Breast epithelium (tissue), 4 donors: ENCODE measurements at regions not wholly inside any gene's neighbourhood (a gene's known extent, or its start where the extent isn't known, plus 50 kb on each side); places are given as distances from the start of the nearest gene placed in this dataset.

Source experiments
- DNase-seq, 2 donors: peaks; one replicate each; pipeline ENCODE4 v3.0.0-alpha.2; 2019; ENCODE audit warnings: low spot score in 2 of 2
- H3K27ac ChIP-seq, 2 donors: fragments of 200-600 bp; sonication (generic) in 1 of 2; one replicate each; pipeline ENCODE4 v1.5.1; 2016 to 2019; ENCODE audit warnings: mild to moderate bottlenecking in 1 of 2
- H3K27me3 ChIP-seq, 2 donors: fragments of 200-600 bp; sonication (generic) in 1 of 2; one replicate each; pipeline versions ENCODE4 v1.5.1 to v1.6.0; 2017 to 2019; ENCODE audit warnings: control low read depth in 1 of 2, mild to moderate bottlenecking in 1 of 2
- H3K36me3 ChIP-seq: fragments of 200-600 bp; one replicate; pipeline ENCODE4 v1.5.1; 2019
- H3K4me1 ChIP-seq, 2 donors: fragments of 200-600 bp; sonication (generic); one replicate each; pipeline ENCODE4 v1.5.1; 2016 to 2019; ENCODE audit warnings: control low read depth in 1 of 2
- H3K4me3 ChIP-seq, 3 donors: fragments of 200-600 bp; sonication (generic); 1 replicate in 2 of 3; 2 replicates in 1 of 3; pipeline ENCODE4 v1.5.1; 2016 to 2019; ENCODE audit warnings: mild to moderate bottlenecking in 3 of 3, moderate library complexity in 2 of 3
- H3K9me3 ChIP-seq, 2 donors: fragments of 200-600 bp; sonication (generic) in 1 of 2; one replicate each; pipeline ENCODE4 v1.5.1; 2016 to 2019; ENCODE audit warnings: control low read depth in 1 of 2
- POLR2A ChIP-seq: fragments of 450-650 bp; IDR thresholded peaks from one replicate; pipeline ENCODE4 v1.6.1; 2016; ENCODE audit warnings: antibody characterized with exemption, mild to moderate bottlenecking, moderate library complexity
- POLR2AphosphoS5 ChIP-seq, 3 donors: sonication (generic); formaldehyde crosslinking; IDR thresholded peaks; one replicate each; pipeline ENCODE4 v1.6.1; 2017; ENCODE audit warnings: antibody characterized with exemption in 3 of 3
- intact Hi-C: fragments of 100-400 bp; cut with DNase I; formaldehyde crosslinking; loops from one replicate; pipeline ENCODE4 v1.15.1; 2023; ENCODE audit warnings: low total_unique reads
- TF ChIP-seq, protein P1 (sequence below), 3 donors: fragments of 450-650 bp; IDR thresholded peaks; one replicate each; pipeline ENCODE4 v1.5.1; 2016 to 2017; ENCODE audit warnings: antibody characterized with exemption in 3 of 3, mild to moderate bottlenecking in 3 of 3, moderate library complexity in 3 of 3

DNA sequence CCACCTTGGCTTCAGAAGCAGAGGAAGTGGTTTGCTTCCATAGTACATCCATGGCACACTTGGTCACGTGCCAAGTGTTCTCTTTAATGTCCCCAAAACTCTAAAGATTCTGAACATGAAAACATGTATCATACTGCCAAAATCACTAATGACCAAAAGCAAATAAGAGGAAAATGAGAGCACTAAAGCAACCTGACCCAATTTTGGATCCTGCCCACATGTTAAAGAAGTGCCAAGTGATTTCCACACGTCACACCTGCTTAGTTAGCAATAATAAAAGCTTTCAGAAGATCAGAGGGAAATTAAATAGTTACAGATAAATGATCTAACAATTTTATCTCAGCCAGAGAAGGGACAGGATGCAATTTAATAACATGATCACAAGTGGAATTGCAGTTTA, 1170.0 kb downstream of the XPNPEP1 start:
- Histone ChIP-seq H3K36me3 (no peaks in the 10 kb centered on the region), H3K4me1 (no peaks in the 10 kb centered on the region), H3K4me3 (no peak overlapping the region), H3K27ac (no peak overlapping the region), H3K27me3 (no peaks in the 10 kb centered on the region), H3K9me3 (no peaks in the 10 kb centered on the region)
- TF ChIP-seq POLR2AphosphoS5 (IDR thresholded peaks at IDR 0.05) (no peak), POLR2A (no peak)
- TF ChIP-seq, protein P1, sequence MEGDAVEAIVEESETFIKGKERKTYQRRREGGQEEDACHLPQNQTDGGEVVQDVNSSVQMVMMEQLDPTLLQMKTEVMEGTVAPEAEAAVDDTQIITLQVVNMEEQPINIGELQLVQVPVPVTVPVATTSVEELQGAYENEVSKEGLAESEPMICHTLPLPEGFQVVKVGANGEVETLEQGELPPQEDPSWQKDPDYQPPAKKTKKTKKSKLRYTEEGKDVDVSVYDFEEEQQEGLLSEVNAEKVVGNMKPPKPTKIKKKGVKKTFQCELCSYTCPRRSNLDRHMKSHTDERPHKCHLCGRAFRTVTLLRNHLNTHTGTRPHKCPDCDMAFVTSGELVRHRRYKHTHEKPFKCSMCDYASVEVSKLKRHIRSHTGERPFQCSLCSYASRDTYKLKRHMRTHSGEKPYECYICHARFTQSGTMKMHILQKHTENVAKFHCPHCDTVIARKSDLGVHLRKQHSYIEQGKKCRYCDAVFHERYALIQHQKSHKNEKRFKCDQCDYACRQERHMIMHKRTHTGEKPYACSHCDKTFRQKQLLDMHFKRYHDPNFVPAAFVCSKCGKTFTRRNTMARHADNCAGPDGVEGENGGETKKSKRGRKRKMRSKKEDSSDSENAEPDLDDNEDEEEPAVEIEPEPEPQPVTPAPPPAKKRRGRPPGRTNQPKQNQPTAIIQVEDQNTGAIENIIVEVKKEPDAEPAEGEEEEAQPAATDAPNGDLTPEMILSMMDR (IDR thresholded peaks at IDR 0.05), result no peak
- intact Hi-C loops, result no loop called here
- no peak for DNase-seq

DNA sequence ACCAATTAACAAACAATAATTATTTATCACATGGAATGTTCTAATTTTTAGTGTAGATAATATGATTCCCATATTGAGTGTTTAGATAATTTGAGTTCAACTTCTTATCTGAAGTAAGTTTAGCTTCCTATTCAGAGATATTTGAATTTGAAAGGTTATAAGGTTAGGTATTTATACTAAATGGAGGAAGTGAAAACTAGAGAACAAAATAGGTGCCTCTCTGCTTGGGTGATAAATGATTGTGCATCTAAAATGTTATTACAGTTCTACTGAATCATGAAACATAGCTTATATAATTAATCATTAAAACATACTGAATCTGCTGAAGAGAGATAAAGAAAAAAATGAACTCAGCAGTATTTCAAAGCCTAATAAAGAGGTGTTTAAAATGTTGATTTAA, 1174.3 kb downstream of the XPNPEP1 start:
- Histone ChIP-seq H3K27ac (no peak overlapping the region), H3K9me3 (no peaks in the 10 kb centered on the region), H3K4me3 (no peak overlapping the region), H3K27me3 (no peaks in the 10 kb centered on the region), H3K36me3 (no peaks in the 10 kb centered on the region), H3K4me1 (no peaks in the 10 kb centered on the region)
- DNase-seq, result no peak
- intact Hi-C loops, result no loop called here
- no peak for TF ChIP-seq POLR2A
- TF ChIP-seq, protein P1 (IDR thresholded peaks at IDR 0.05), result no peak
- TF ChIP-seq POLR2AphosphoS5 (IDR thresholded peaks at IDR 0.05), result no peak

DNA sequence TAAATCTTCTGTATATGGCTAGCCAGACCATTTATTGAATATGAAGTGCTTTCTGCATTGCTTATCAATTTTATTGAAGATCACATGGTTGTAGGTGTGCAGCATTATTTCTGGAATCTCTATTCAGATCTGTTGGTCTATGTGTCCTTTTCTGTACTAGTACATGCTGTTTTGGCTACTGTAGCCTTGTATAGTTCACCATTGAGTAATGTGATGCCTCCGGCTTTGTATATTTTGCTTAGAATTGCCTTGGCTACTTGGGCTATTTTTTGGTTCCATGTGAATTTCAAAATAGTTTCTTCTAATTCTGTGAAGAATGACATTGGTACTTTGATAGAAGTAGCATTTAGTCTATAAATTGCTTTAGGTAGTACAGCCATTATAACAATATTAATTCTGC, 1187.2 kb downstream of the XPNPEP1 start:
- no peaks in the 10 kb centered on the region for H3K27me3 ChIP-seq
- no peak overlapping the region for H3K4me3 ChIP-seq
- no peaks in the 10 kb centered on the region for H3K4me1 ChIP-seq
- H3K9me3 ChIP-seq, result peaks cover 0 to 6% of the 10 kb centered on the region in 2 donors
- DNase-seq, result no peak
- H3K27ac ChIP-seq, result no peak overlapping the region
- intact Hi-C loops, result no loop called here
- TF ChIP-seq, protein P1 (IDR thresholded peaks at IDR 0.05), result no peak
- TF ChIP-seq POLR2AphosphoS5 (IDR thresholded peaks at IDR 0.05) (no peak), POLR2A (no peak)
- H3K36me3 ChIP-seq, result no peaks in the 10 kb centered on the region

DNA sequence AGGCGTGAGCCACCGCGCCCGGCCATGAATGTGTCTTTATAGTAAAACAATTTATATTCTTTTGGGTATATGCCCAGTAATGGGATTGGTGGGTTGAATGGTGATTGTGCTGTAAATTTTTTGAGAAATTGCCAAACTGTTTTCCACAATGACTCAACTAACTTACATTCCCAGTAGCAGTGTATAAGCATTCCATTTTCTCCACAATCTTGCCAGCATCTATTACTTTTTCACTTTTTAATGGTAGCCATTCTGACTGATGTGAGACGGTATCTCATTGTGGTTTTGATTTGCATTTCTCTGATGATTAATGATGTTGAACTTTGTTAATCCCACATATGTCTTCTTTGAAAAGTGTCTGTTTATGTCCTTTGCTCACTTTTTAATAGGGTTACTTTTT, 1187.9 kb downstream of the XPNPEP1 start:
- Histone ChIP-seq H3K9me3 (peaks cover 0 to 6% of the 10 kb centered on the region in 2 donors), H3K27ac (no peak overlapping the region), H3K4me3 (no peak overlapping the region), H3K27me3 (no peaks in the 10 kb centered on the region), H3K4me1 (no peaks in the 10 kb centered on the region), H3K36me3 (no peaks in the 10 kb centered on the region)
- TF ChIP-seq POLR2A (no peak), POLR2AphosphoS5 (IDR thresholded peaks at IDR 0.05) (no peak)
- TF ChIP-seq, protein P1 (IDR thresholded peaks at IDR 0.05), result no peak
- intact Hi-C loops, result no loop called here
- DNase-seq, result no peak

DNA sequence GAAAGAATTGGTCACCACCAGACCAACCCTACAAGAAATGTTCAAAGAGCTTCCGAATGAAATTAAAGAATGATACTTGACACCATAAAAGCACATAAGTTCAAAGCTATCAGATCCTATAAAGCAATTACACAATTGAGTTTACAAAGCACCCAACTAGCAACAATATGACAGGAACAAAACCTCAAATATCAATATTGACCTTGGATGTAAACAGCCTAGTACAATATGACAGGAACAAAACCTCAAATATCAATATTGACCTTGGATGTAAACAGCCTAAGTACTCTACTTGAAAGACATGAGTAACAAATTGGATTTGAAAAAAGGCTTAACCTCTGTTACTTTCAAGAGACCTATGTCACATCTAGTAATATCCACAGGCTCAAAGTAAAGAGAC, 1201.4 kb downstream of the XPNPEP1 start:
- no peaks in the 10 kb centered on the region for H3K4me1 ChIP-seq
- no peak overlapping the region for H3K27ac ChIP-seq
- no peaks in the 10 kb centered on the region for H3K36me3 ChIP-seq
- TF ChIP-seq, protein P1 (IDR thresholded peaks at IDR 0.05), result no peak
- no peak for TF ChIP-seq POLR2A
- no peak for TF ChIP-seq POLR2AphosphoS5 (IDR thresholded peaks at IDR 0.05)
- no peaks in the 10 kb centered on the region for H3K27me3 ChIP-seq
- DNase-seq, result no peak
- no peak overlapping the region for H3K4me3 ChIP-seq
- H3K9me3 ChIP-seq, result peaks cover 0 to 6% of the 10 kb centered on the region in 2 donors
- intact Hi-C loops, result no loop called here
